A673 (cell line): ENCODE measurements at regions not wholly inside any gene's neighbourhood (a gene's known extent, or its start where the extent isn't known, plus 50 kb on each side); places are given as distances from the start of the nearest gene placed in this dataset.
"Not testable (repeated sequence)": the region's sequence is repeated elsewhere in the genome, so short reads cannot be mapped to it uniquely, and the experiment has no call there.

Experiments used
- BruUV-seq: library from RNA; stranded (reverse); fragments of 400-500 nt; replicated peaks from 2 replicates; lab custom pipeline; 2021; lab: Mats Ljungman, UMichigan
- CTCF ChIA-PET: fragments of 300-600 bp; sonication (Branson Sonifier 250); formaldehyde crosslinking; loops from one replicate; lab custom pipeline; 2022; ENCODE audit warnings: antibody characterized with exemption; lab: Charles Lee
- POLR2A ChIA-PET: fragments of 300-600 bp; sonication (Branson Sonifier 250); formaldehyde crosslinking; loops from one replicate; lab custom pipeline; 2022; ENCODE audit warnings: antibody characterized with exemption; ENCODE audit not compliant: low non-redundant PET; lab: Charles Lee
- DNase-seq: peaks from one replicate; pipeline ENCODE4 v3.0.0-alpha.2; 2015; ENCODE audit warnings: low spot score
- H3K27ac ChIP-seq: fragments of 200-600 bp; sonication (generic); 2 replicates; pipeline ENCODE4 v1.5.1; 2016; ENCODE audit warnings: mixed run types, low read depth, mild to moderate bottlenecking, mixed read lengths, antibody characterized with exemption, low read length; ENCODE audit not compliant: poor library complexity, severe bottlenecking
- H3K27me3 ChIP-seq: fragments of 200-600 bp; sonication (generic); replicated peaks from 2 replicates; pipeline ENCODE4 v1.6.1; 2017; ENCODE audit warnings: mixed run types, low read depth, mild to moderate bottlenecking, mixed read lengths, antibody characterized with exemption, low read length; ENCODE audit not compliant: insufficient read depth, poor library complexity
- H3K36me3 ChIP-seq: fragments of 200-600 bp; sonication (generic); 2 replicates; pipeline ENCODE4 v1.6.1; 2016; ENCODE audit warnings: mixed run types, mild to moderate bottlenecking, mixed read lengths, antibody characterized with exemption, low read length; ENCODE audit not compliant: insufficient read depth, poor library complexity, severe bottlenecking
- H3K4me1 ChIP-seq: fragments of 200-600 bp; sonication (generic); 2 replicates; pipeline ENCODE4 v1.6.1; 2017; ENCODE audit warnings: mixed run types, mild to moderate bottlenecking, mixed read lengths, antibody characterized with exemption, low read length; ENCODE audit not compliant: insufficient read depth, poor library complexity, severe bottlenecking
- H3K4me3 ChIP-seq: fragments of 200-600 bp; sonication (generic); 2 replicates; pipeline ENCODE4 v1.5.1; 2016; ENCODE audit warnings: low read depth, mixed run types, mild to moderate bottlenecking, mixed read lengths, low read length; ENCODE audit not compliant: poor library complexity, severe bottlenecking
- H3K9me3 ChIP-seq: fragments of 200-600 bp; sonication (generic); 2 replicates; pipeline ENCODE4 v1.6.1; 2016; ENCODE audit warnings: mixed run types, low read depth, mild to moderate bottlenecking, mixed read lengths, antibody characterized with exemption, low read length; ENCODE audit not compliant: poor library complexity, severe bottlenecking
- CTCF ChIP-seq: fragments of 300-800, 200-600 bp; sonication (generic); conservative IDR thresholded peaks from 2 replicates; pipeline ENCODE4 v1.5.1; 2017; ENCODE audit warnings: low read depth, mild to moderate bottlenecking, antibody characterized with exemption, low read length, moderate library complexity, mixed read lengths
- EZH2 ChIP-seq: fragments of 200-600 bp; sonication (generic); IDR thresholded peaks from 2 replicates; pipeline ENCODE4 v1.6.1; 2017; ENCODE audit warnings: borderline replicate concordance, low read depth, mild to moderate bottlenecking, mixed read lengths, antibody characterized with exemption, low read length; ENCODE audit not compliant: poor library complexity, severe bottlenecking
- intact Hi-C: fragments of 100-400 bp; cut with micrococcal nuclease; formaldehyde crosslinking; loops from one replicate; pipeline ENCODE4 v1.10.0; 2022; ENCODE audit not compliant: unreplicated experiment

GRCh38 chr6:121711472-121711871, 276.0 kb downstream of the GJA1 start:
- BruUV-seq: no TSS peak
- H3K4me1 ChIP-seq: no peaks in the 10 kb centered on the region
- H3K27ac ChIP-seq: no peak overlapping the region
- no peaks in the 10 kb centered on the region for H3K27me3 ChIP-seq
- intact Hi-C loops: no loop called here
- POLR2A ChIA-PET: no interaction called here
- no peak overlapping the region for H3K4me3 ChIP-seq
- DNase-seq: no peak
- H3K9me3 ChIP-seq: no peaks in the 10 kb centered on the region
- no peaks in the 10 kb centered on the region for H3K36me3 ChIP-seq
- TF ChIP-seq CTCF (no peak), EZH2 (no peak)
- CTCF ChIA-PET: no interaction called here

GRCh38 chr6:121717686-121718085, 282.2 kb downstream of the GJA1 start:
- Histone ChIP-seq H3K9me3 (no peaks in the 10 kb centered on the region), H3K27me3 (no peaks in the 10 kb centered on the region), H3K4me3 (no peak overlapping the region), H3K36me3 (no peaks in the 10 kb centered on the region), H3K4me1 (no peaks in the 10 kb centered on the region), H3K27ac (no peak overlapping the region)
- TF ChIP-seq CTCF (no peak), EZH2 (no peak)
- ChIA-PET CTCF (no interaction called here), POLR2A (no interaction called here)
- intact Hi-C loops: no loop called here
- no peak for DNase-seq
- no TSS peak for BruUV-seq

GRCh38 chr6:121720867-121721266, 285.4 kb downstream of the GJA1 start:
- POLR2A ChIA-PET, DNase-seq, H3K4me1 ChIP-seq, H3K4me3 ChIP-seq, H3K27ac ChIP-seq, H3K36me3 ChIP-seq, BruUV-seq, intact Hi-C loops, CTCF ChIA-PET, H3K9me3 ChIP-seq, H3K27me3 ChIP-seq: not testable (repeated sequence)

- no peaks in the 10 kb centered on the region for H3K27me3 ChIP-seq
- no peak for DNase-seq
- ChIA-PET CTCF (no interaction called here), POLR2A (no interaction called here)
- no peaks in the 10 kb centered on the region for H3K36me3 ChIP-seq
- BruUV-seq: no TSS peak
- TF ChIP-seq CTCF (no peak), EZH2 (no peak)
- no peaks in the 10 kb centered on the region for H3K9me3 ChIP-seq
- no peak overlapping the region for H3K27ac ChIP-seq
- H3K4me1 ChIP-seq: no peaks in the 10 kb centered on the region
- H3K4me3 ChIP-seq: no peak overlapping the region
- intact Hi-C loops: no loop called here
Observed at GRCh38 chr6:121723623-121724022, 288.2 kb downstream of the GJA1 start.
